HEK293 (cell line): ENCODE measurements at regions not wholly inside any gene's neighbourhood (a gene's known extent, or its start where the extent isn't known, plus 50 kb on each side); places are given as distances from the start of the nearest gene placed in this dataset.

Source experiments
- CTCF ChIP-seq: fragments of 450-650 bp; formaldehyde crosslinking; IDR thresholded peaks from 2 replicates; pipeline ENCODE4 v1.5.1; 2016; ENCODE audit warnings: missing biosample characterization, missing genetic modification characterization
- TCF7L2 ChIP-seq: IDR thresholded peaks from 2 replicates; pipeline ENCODE4 v1.6.1; 2011; ENCODE audit warnings: low read depth, mild to moderate bottlenecking, inconsistent platforms, low read length, moderate library complexity, borderline replicate concordance
- WT1 ChIP-seq: fragments of 450-650 bp; formaldehyde crosslinking; IDR thresholded peaks from 2 replicates; pipeline ENCODE4 v1.5.1; 2016; ENCODE audit warnings: missing biosample characterization, missing genetic modification characterization
- ZBTB1 ChIP-seq: fragments of 450-650 bp; formaldehyde crosslinking; IDR thresholded peaks from 2 replicates; pipeline ENCODE4 v1.5.1; 2016; ENCODE audit warnings: missing biosample characterization, missing genetic modification characterization
- ZBTB17 ChIP-seq: fragments of 450-650 bp; formaldehyde crosslinking; IDR thresholded peaks from 2 replicates; pipeline ENCODE4 v1.5.1; 2016; ENCODE audit warnings: missing biosample characterization, missing genetic modification characterization
- ZFP3 ChIP-seq: fragments of 450-650 bp; formaldehyde crosslinking; IDR thresholded peaks from 2 replicates; pipeline ENCODE4 v1.5.1; 2016; ENCODE audit warnings: low read depth, missing biosample characterization, missing genetic modification characterization
- ZNF112 ChIP-seq: fragments of 450-650 bp; formaldehyde crosslinking; IDR thresholded peaks from 2 replicates; pipeline ENCODE4 v1.5.0; 2017; ENCODE audit warnings: missing biosample characterization, missing genetic modification characterization
- ZNF146 ChIP-seq: fragments of 450-650 bp; formaldehyde crosslinking; IDR thresholded peaks from 2 replicates; pipeline ENCODE4 v1.5.1; 2016; ENCODE audit warnings: missing biosample characterization, missing genetic modification characterization
- ZNF202 ChIP-seq: fragments of 450-650 bp; formaldehyde crosslinking; IDR thresholded peaks from 2 replicates; pipeline ENCODE4 v1.5.1; 2016; ENCODE audit warnings: missing biosample characterization, missing genetic modification characterization, borderline replicate concordance
- ZNF629 ChIP-seq: fragments of 450-650 bp; formaldehyde crosslinking; IDR thresholded peaks from 2 replicates; pipeline ENCODE4 v1.5.1; 2017; ENCODE audit warnings: missing biosample characterization, missing genetic modification characterization
- ZNF701 ChIP-seq: fragments of 450-650 bp; formaldehyde crosslinking; IDR thresholded peaks from 2 replicates; pipeline ENCODE4 v1.5.1; 2016; ENCODE audit warnings: missing biosample characterization, missing genetic modification characterization
- TF ChIP-seq, protein P1 (sequence below): IDR thresholded peaks from 2 replicates; pipeline ENCODE4 v1.6.1; 2011; ENCODE audit warnings: mild to moderate bottlenecking, low read depth, low read length, borderline replicate concordance
- TF ChIP-seq, protein P2 (sequence below): fragments of 450-650 bp; formaldehyde crosslinking; IDR thresholded peaks from 2 replicates; pipeline ENCODE4 v1.5.1; 2016; ENCODE audit warnings: missing biosample characterization, missing genetic modification characterization

DNA sequence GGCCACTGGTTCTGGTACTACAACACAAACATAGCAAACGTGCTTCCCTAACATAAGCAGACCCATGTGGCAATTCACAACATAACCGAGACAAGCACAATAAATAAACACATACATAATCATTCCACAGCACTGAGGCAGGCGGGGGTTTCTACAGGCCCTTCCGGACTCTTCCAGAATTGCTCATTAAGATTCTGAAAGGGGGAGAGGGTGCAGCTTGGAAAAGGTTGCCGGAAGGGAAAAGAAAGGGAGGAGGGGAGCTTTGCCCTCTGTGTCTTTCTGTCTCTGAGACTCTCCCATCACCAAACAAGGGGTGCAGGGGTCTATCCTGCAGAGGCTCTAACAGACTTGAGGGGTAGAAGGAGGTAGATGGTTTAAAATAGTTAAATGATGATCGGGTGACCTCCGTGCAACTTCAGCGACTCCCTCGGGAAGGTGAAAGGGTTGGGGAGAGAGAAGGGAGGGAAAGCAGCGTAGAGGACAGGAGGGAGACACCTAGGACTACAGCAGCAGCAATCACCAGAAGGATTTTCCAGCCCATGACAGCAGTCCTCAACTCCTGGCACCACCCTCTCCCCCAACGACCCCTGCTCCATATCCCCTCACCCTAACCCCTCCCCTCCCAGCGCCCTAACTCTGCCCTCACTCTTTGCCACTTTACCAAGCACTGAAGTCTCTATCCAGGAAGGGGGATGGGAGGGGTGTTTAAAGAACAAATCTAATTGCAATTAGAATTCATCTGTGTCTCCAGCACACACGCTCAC is 365.5 kb upstream of the ESRRG start:
- TF ChIP-seq CTCF (tag by site-specific recombination) (no peak), TCF7L2 (no peak), WT1 (tag by site-specific recombination) (no peak), ZBTB17 (no peak), ZNF112 (tag by site-specific recombination) (no peak), ZNF202 (tag by site-specific recombination) (no peak), ZNF629 (tag by site-specific recombination) (no peak), ZNF701 (no peak), ZNF146 (tag by site-specific recombination) (no peak), ZFP3 (no peak), ZBTB1 (tag by site-specific recombination) (no peak)
- TF ChIP-seq, protein P1, sequence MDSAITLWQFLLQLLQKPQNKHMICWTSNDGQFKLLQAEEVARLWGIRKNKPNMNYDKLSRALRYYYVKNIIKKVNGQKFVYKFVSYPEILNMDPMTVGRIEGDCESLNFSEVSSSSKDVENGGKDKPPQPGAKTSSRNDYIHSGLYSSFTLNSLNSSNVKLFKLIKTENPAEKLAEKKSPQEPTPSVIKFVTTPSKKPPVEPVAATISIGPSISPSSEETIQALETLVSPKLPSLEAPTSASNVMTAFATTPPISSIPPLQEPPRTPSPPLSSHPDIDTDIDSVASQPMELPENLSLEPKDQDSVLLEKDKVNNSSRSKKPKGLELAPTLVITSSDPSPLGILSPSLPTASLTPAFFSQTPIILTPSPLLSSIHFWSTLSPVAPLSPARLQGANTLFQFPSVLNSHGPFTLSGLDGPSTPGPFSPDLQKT, result no peak
- TF ChIP-seq, protein P2, sequence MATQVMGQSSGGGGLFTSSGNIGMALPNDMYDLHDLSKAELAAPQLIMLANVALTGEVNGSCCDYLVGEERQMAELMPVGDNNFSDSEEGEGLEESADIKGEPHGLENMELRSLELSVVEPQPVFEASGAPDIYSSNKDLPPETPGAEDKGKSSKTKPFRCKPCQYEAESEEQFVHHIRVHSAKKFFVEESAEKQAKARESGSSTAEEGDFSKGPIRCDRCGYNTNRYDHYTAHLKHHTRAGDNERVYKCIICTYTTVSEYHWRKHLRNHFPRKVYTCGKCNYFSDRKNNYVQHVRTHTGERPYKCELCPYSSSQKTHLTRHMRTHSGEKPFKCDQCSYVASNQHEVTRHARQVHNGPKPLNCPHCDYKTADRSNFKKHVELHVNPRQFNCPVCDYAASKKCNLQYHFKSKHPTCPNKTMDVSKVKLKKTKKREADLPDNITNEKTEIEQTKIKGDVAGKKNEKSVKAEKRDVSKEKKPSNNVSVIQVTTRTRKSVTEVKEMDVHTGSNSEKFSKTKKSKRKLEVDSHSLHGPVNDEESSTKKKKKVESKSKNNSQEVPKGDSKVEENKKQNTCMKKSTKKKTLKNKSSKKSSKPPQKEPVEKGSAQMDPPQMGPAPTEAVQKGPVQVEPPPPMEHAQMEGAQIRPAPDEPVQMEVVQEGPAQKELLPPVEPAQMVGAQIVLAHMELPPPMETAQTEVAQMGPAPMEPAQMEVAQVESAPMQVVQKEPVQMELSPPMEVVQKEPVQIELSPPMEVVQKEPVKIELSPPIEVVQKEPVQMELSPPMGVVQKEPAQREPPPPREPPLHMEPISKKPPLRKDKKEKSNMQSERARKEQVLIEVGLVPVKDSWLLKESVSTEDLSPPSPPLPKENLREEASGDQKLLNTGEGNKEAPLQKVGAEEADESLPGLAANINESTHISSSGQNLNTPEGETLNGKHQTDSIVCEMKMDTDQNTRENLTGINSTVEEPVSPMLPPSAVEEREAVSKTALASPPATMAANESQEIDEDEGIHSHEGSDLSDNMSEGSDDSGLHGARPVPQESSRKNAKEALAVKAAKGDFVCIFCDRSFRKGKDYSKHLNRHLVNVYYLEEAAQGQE, result no peak
